Dermis blood vessel endothelial cell (primary cell): ENCODE measurements at regions not wholly inside any gene's neighbourhood (a gene's known extent, or its start where the extent isn't known, plus 50 kb on each side); places are given as distances from the start of the nearest gene placed in this dataset.
"Not testable (repeated sequence)": the region's sequence is repeated elsewhere in the genome, so short reads cannot be mapped to it uniquely, and the experiment has no call there.

Experiments
- DNase-seq: peaks from one replicate; pipeline ENCODE4 v3.0.0; 2010

- DNase-seq, result no peak
Observed at GRCh38 chr4:19194672-19195071, 1057.0 kb upstream of the SLIT2 start.

GRCh38 chr4:19193274-19193981, 1058.3 kb upstream of the SLIT2 start:
- DNase-seq, result no peak

GRCh38 chr4:19191979-19192650, 1059.6 kb upstream of the SLIT2 start:
- DNase-seq, result no peak

GRCh38 chr4:19187691-19188090, 1064.0 kb upstream of the SLIT2 start:
- DNase-seq, result no peak

- DNase-seq, result no peak
Observed at GRCh38 chr4:19187096-19187495, 1064.6 kb upstream of the SLIT2 start.

GRCh38 chr4:19181631-19182030, 1070.1 kb upstream of the SLIT2 start:
- DNase-seq, result not testable (repeated sequence)

- no peak for DNase-seq
Observed at GRCh38 chr4:19178835-19179234, 1072.9 kb upstream of the SLIT2 start.

GRCh38 chr4:19177616-19178015, 1074.1 kb upstream of the SLIT2 start:
- no peak for DNase-seq

- DNase-seq, result no peak
Observed at GRCh38 chr4:19171832-19172231, 1079.9 kb upstream of the SLIT2 start.

GRCh38 chr4:19167311-19167710, 1084.4 kb upstream of the SLIT2 start:
- no peak for DNase-seq

- no peak for DNase-seq
Observed at GRCh38 chr4:19164334-19164733, 1087.4 kb upstream of the SLIT2 start.

GRCh38 chr4:19159874-19160273, 1091.8 kb upstream of the SLIT2 start:
- no peak for DNase-seq

GRCh38 chr4:19158107-19158809, 1093.4 kb upstream of the SLIT2 start:
- no peak for DNase-seq

- no peak for DNase-seq
Observed at GRCh38 chr4:19156786-19157185, 1094.9 kb upstream of the SLIT2 start.

- DNase-seq, result no peak
Observed at GRCh38 chr4:19155568-19155967, 1096.1 kb upstream of the SLIT2 start.

GRCh38 chr4:19154267-19154666, 1097.4 kb upstream of the SLIT2 start:
- not testable (repeated sequence) for DNase-seq

- no peak for DNase-seq
Observed at GRCh38 chr4:19152264-19152663, 1099.4 kb upstream of the SLIT2 start.

GRCh38 chr4:19151684-19152083, 1100.0 kb upstream of the SLIT2 start:
- DNase-seq, result no peak

- DNase-seq, result no peak
Observed at GRCh38 chr4:19146038-19146437, 1105.7 kb upstream of the SLIT2 start.

- DNase-seq, result no peak
Observed at GRCh38 chr4:19135895-19136633, 1114.5 kb upstream of the LCORL start.

GRCh38 chr4:19134685-19135084, 1113.1 kb upstream of the LCORL start:
- DNase-seq, result no peak

GRCh38 chr4:19133315-19133714, 1111.8 kb upstream of the LCORL start:
- DNase-seq, result no peak

GRCh38 chr4:19130866-19131265, 1109.3 kb upstream of the LCORL start:
- no peak for DNase-seq
